GM12874 (cell line): ENCODE measurements at regions not wholly inside any gene's neighbourhood (a gene's known extent, or its start where the extent isn't known, plus 50 kb on each side); places are given as distances from the start of the nearest gene placed in this dataset.

Source experiments
- TF ChIP-seq, protein P1 (sequence below): IDR thresholded peaks from 2 replicates; pipeline ENCODE4 v1.5.1; 2011; ENCODE audit warnings: low read depth, mild to moderate bottlenecking, control low read depth, low read length, moderate library complexity; ENCODE audit not compliant: insufficient read depth

DNA sequence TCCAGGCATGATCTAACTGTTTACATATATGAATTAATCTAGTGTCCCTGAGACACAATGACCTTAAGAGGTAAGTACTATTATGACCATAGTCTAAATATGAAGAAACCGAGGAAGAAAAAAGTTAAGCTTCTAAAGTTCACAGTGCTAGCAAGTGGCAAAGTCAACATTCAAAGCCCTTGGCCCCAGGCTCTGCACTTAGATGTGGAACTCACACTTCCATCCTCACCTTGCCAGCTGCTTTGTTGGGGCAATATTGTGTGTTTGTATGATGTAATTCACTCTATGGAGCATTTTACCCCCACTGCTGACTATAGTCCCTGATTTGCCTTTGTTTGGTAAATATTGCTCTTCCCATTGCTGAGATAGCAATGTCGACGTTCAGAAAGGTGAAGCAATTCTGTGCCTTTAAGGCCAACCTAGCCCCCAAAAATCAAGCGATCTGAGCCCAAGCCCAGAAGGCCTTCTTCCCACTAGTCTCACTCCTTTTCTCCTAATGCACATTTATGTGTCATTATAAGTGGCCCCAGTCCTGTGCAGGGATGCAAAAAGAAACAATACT, 487.6 kb upstream of the ZMIZ1 start:
- TF ChIP-seq, protein P1, sequence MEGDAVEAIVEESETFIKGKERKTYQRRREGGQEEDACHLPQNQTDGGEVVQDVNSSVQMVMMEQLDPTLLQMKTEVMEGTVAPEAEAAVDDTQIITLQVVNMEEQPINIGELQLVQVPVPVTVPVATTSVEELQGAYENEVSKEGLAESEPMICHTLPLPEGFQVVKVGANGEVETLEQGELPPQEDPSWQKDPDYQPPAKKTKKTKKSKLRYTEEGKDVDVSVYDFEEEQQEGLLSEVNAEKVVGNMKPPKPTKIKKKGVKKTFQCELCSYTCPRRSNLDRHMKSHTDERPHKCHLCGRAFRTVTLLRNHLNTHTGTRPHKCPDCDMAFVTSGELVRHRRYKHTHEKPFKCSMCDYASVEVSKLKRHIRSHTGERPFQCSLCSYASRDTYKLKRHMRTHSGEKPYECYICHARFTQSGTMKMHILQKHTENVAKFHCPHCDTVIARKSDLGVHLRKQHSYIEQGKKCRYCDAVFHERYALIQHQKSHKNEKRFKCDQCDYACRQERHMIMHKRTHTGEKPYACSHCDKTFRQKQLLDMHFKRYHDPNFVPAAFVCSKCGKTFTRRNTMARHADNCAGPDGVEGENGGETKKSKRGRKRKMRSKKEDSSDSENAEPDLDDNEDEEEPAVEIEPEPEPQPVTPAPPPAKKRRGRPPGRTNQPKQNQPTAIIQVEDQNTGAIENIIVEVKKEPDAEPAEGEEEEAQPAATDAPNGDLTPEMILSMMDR, result no peak

DNA sequence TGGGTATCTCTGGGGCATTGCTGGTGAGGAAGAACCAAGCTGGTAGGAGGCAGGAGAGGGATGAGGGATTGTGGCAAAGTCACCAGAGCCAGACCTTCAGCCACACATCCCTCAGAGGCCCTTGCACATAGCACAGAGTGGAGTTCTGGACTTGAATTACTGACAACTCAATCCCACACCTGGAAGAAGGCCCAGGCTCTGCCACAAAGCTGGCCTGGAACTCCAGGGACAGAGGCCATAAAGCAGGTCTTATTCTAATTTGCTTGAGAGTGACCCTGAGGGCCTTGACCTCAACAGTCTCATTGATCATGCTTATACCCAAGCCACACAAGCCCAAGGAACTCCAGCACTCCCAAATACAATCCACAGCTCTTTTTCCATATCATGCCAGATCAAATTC, 486.2 kb upstream of the ZMIZ1 start:
- TF ChIP-seq, protein P1, result no peak

DNA sequence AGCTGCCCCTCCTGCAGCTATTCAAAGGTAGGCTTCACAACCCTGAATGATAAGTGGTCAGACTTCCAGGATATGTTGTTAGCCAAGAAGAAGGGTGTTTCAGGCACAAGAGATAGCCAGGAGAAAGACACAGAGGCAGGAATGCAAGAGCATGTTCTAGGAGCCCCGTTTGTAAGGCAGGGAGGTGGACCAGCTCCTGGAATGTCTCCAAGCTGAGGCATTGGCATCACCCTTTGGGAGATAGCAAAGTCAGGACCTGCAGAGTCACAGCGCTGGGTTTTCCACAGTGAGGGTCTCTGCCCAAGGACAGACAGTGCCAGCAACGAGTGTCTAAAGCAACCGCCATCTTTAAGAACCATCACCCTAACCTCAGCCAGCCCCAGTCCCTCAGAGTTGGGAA, 484.5 kb upstream of the ZMIZ1 start:
- TF ChIP-seq, protein P1, result no peak

DNA sequence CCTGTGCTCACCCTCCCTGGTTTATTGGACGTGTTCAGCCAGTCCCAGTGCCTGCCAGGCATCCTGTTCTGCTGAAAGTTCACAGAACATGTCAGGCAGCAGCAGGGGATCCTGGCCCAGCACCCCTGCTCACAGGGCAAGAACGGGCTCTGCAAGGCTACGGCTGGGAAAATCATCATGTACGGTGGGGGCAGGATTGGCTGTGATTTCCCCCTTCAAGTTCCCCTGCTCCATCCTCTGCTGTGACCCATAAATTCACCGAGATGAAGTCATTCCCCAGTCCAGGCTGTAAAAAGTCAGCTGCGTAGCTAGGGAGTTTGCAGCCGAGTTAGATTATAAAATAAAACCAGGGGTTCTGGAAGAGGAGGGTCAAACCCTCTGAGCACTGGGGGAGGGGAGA, 484.1 kb upstream of the ZMIZ1 start:
- TF ChIP-seq, protein P1, result no peak

DNA sequence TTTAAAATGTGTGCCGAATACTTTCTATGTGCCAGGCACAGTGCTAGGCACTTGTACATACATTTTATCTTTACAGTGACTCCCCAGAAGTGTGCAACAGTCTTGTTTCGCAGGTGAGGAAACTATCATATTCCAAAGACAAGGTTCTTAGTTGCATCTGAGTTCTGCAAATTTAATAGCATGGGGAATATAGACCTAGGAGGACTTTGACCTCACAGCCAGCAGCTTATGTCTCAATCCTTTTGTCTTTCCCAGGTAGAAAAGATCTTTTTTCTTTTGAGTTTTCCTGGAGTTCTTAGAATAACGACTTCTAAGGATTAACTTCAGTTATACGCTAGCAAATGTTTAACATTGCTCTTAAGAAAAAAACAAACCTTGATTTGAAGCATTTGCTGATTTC, 482.8 kb upstream of the ZMIZ1 start:
- TF ChIP-seq, protein P1, result no peak

DNA sequence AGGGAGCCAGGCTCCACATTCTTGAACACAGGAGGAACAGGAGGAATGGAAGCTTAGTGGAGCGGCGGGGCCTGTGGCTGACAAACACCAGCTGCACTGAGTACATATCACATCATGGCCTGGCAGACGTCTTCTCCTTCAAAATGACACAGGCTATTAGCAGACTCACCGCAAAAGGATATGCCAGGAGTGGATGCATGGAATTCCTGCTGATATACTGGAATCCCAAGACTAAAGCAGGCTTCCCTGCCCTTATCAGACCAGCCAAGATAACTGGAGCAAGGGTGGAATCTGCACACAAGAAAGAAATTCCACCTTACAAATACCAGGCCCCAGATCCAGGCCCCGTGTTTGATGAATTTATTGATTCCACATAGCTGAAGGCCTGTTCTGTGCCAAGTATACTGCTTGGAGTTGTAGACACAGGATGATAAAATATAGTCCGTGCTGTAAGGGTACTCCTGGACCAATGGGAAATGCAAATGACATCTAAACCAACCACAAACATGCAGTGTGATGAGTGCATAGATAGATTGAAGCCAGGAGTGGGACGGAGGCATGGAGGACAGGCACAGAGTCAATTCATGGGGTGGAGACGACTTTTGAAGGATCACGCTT, 480.5 kb upstream of the ZMIZ1 start:
- TF ChIP-seq, protein P1, result no peak

DNA sequence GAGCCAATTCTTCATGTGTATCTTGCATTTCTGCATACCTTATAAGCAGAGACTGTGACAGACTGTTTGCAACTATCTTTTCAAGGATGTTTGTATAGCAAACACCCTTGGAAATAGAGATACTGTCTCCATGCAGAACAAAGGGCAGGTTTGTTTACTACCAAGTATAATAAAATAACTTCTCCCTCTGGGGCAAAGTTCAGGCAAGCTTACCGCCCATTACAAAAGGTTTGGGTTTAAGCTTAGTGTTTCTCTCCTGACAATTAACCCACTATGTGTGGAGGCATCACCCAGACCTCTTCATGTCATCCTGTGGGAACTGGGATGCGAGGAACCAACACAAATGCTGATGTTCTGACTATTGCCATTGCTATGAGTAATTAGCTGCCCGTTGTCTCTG, 479.1 kb upstream of the ZMIZ1 start:
- TF ChIP-seq, protein P1, result no peak
